IPS DF 4.7 (cell line): ENCODE measurements at regions not wholly inside any gene's neighbourhood (a gene's known extent, or its start where the extent isn't known, plus 50 kb on each side); places are given as distances from the start of the nearest gene placed in this dataset.

Experiments used
- DNase-seq: peaks from one replicate; pipeline ENCODE4 v3.0.0-alpha.2; 2013; ENCODE audit warnings: low spot score; ENCODE audit errors: extremely low read depth

DNA sequence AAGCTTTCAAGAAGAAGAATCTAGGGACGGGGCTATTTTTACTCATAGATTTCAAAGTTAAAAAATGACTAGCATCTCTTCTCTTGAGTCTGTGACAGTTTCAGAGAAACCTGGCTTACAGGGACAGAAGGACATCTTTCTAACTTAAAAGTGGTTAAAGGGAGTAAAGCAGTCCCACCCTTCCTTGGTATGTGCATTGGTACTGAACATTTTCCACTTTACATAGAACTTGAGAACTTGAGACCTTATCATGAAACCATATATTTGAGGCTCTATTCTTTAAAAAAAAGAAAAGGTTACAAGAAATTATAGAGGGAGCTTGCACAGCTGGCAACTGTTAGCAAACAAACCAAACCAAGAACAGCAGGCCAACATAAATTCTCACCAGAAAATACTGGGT, 73.4 kb upstream of the GAREM1 start:
- no peak for DNase-seq

DNA sequence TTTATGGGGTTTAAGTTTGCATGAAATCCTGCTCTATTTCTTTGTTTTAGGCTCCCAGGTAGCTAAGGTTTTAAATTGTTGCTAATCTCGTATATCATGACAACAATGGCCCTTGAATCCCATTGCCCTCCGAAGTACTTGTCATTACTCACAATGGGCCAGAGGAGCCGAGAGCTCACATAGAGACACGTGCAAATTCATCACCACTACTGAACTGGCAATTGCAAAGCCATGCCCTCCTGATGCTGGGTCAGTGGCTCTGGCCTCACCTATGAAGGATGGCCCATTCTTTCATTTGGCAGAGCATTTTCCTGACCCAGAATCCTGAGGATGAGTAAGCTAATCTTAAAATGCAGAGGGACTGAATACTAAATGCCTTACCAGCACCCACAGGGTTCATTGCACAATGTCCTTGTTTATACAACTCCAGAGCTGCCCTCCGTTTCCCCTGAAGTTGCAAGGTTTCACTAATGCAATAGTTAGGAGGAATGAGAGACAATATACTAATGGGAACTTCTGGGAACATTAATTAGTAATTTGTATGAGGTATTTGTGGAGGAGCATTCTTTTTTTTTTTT, 71.6 kb upstream of the GAREM1 start:
- DNase-seq = no peak

DNA sequence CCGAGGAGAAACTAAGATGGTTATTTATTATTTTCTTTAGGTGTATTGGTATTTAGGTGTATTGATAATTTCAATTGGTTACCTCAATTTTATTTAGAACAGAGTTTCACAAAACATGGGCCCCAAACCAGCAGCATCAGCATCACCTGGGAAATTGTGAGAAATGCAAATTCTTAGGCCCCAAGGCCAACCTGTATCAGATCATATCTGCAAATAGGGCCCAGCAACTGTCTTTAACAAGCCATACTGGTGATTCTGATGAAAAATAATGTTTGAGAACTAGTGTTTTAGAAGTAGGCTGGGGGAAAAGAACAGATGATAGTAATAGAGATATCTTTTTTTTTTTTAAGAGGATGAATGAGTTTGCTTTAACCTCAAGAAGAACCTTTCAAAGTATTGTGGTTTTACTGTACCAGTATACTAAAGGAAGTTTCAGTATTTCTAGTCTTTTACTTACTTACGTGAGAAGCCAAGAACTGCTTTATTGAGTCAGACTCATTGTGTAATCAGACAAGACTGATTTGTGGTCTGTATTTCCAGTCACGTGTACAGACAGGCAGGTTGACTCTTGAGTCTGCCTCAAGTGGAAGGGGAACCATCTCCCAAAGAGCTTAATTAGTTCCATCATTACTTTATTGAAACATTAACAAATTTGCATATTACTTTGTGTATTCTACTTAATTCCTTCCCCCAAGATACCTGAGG, 60.4 kb upstream of the GAREM1 start:
- DNase-seq = no peak

DNA sequence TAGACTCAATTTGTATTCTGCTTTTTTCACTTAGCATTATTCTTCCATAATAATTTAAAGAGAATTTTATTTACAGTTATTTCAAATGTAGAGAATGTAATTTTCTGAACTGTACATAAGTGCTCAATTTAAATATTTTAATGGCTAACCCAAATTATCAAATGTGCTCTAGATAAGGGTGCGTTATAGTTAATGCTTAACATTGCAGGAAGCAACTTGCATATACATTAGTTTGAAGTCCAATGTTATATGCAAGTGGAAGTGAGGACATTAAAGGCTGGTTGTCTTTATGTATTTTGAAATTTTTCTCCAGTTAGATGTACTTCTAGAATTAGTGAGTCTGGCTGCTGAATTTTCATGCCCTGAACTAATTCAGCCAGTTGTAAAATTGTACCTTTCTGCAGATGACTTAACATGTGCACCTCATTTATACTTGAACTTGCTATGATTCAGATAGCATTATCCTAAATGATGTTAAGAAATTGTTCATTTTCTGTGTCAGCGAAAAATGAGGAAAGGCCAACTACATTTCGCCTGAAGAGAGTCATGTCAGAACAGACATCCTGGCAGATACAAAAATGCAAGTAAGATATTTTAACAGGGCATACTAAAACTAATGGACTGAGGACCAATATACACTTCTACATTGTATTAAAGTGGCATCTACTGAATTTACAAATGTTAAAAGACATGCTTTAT, 59.2 kb upstream of the GAREM1 start:
- DNase-seq = no peak

DNA sequence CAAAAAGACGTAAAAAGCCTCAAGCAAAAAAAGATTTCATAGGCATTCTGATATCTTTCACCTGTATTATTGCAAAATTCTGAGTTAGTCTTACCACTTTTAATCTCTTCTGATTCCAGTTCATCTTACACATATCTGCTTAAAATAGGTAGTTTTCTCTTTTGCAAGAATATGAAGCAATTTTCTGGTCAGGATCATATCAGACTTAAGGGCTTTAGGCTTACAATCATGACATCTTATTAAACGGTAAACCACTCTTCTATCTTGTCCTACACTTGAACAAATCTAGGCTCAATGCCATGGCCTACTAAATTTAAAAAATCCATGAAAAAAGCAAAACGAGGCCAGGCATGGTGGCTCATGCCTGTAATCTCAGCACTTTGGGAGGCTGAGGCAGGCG, 50.1 kb upstream of the GAREM1 start:
- DNase-seq = no peak
